ENCODE measurements at regions not wholly inside any gene's neighbourhood (a gene's known extent, or its start where the extent isn't known, plus 50 kb on each side); places are given as distances from the start of the nearest gene placed in this dataset.

DNA sequence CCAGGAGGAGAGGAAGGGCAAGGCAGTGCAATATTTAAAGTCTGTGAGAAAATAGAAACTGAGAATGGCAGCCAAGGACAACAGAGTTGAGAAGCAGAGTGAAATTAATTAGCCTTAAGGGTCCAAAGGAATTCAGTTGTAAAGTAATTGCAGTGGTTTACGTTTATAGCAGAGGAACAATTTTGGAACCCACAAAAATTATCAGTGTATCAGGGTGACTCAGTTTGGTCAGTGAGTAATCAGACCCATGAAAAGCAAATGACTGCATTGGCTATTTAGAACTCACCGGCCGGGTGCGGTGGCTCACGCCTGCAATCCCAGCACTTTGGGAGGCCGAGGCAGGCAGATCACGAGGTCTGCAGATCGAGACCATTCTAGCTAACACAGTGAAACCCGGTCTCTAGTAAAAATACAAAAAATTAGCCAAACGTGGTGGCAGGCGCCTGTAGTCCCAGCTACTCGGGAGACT, 245.8 kb upstream of the SLC39A10 start:
- DNase-seq (ENCODE audit: insufficient read length, low spot score) (no peak), FAIRE-seq (no peak)

DNA sequence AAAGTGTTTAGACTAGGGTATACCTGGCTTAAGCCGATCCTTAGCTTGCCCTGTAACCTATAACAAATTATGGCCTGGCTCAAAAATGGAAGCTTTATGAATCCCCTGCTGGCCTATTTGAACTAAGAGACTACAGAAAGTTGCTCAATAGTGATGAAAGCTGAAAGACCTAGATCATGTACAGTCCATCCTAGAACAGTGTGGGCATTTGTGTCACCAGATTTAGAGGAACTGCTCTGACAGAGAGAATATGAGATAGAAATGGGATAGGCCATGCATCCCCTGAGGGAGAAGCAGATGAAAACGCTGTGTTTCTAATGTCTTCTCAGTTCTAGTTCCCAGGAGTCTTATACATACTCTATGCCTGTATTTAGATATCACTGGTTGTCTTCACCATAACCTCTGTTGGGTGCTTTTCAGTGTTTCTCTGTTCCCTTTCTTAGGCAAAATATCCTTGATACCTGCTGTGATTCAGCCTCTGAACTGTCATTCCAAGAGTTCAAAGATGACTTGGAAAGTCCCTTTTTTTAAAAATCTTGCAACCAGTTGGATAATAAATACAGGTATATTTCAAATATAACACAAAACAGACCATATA, 246.9 kb upstream of the SLC39A10 start:
- FAIRE-seq (peak; percentile 53), DNase-seq (ENCODE audit: insufficient read length, low spot score) (no peak)
- TF ChIP-seq, protein P1, sequence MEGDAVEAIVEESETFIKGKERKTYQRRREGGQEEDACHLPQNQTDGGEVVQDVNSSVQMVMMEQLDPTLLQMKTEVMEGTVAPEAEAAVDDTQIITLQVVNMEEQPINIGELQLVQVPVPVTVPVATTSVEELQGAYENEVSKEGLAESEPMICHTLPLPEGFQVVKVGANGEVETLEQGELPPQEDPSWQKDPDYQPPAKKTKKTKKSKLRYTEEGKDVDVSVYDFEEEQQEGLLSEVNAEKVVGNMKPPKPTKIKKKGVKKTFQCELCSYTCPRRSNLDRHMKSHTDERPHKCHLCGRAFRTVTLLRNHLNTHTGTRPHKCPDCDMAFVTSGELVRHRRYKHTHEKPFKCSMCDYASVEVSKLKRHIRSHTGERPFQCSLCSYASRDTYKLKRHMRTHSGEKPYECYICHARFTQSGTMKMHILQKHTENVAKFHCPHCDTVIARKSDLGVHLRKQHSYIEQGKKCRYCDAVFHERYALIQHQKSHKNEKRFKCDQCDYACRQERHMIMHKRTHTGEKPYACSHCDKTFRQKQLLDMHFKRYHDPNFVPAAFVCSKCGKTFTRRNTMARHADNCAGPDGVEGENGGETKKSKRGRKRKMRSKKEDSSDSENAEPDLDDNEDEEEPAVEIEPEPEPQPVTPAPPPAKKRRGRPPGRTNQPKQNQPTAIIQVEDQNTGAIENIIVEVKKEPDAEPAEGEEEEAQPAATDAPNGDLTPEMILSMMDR (IDR thresholded peaks at IDR 0.05; ENCODE audit: insufficient read depth, missing control alignments), result no peak

More for the DNA sequence above, 245.8 kb upstream of the SLC39A10 start:
- TF ChIP-seq, protein P1 (IDR thresholded peaks at IDR 0.05; ENCODE audit: insufficient read depth, missing control alignments), result no peak

DNA sequence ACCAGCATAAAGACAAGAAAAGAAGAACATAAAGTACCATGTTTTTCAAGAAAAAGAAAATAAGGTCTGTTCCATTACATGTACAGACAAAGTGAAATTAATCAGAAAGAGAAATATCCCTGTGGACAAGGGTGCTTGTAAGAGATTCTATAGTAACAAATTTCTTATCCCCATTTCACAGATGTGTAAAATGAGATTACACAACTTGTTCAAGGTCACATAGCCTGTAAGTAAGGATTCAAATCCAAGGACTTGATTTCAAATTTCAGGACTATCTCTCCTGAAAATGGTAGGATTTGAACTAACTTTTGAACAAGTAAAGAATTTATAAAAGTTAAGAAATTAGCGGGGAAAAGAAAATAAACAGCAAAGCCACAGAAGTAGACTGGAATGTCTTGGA, 248.2 kb upstream of the SLC39A10 start:
- TF ChIP-seq, protein P1 (IDR thresholded peaks at IDR 0.05; ENCODE audit: insufficient read depth, missing control alignments), result no peak
- FAIRE-seq (peak; percentile 41), DNase-seq (ENCODE audit: insufficient read length, low spot score) (no peak)

DNA sequence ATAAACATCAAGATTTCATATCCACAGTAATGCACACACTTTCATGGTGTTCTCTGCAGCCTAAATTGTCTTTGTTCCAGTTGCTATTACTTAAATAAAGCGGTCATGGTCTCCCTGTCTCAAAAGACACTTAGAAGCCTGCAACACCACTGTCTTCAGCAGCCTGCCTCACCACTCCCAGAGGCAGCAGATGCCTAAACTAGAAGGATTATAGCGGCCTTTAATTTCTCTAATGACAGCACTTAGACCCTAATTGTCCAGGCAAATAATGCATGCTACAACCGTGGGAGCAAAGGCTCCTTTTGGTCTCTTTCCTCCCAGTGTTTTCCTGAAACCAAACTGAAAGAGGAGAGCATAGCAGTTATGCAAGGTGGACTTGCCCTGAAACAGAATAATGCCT, 248.8 kb upstream of the SLC39A10 start:
- FAIRE-seq (peak; percentile 63), DNase-seq (ENCODE audit: insufficient read length, low spot score) (no peak)
- TF ChIP-seq, protein P1 (IDR thresholded peaks at IDR 0.05; ENCODE audit: insufficient read depth, missing control alignments), result no peak

DNA sequence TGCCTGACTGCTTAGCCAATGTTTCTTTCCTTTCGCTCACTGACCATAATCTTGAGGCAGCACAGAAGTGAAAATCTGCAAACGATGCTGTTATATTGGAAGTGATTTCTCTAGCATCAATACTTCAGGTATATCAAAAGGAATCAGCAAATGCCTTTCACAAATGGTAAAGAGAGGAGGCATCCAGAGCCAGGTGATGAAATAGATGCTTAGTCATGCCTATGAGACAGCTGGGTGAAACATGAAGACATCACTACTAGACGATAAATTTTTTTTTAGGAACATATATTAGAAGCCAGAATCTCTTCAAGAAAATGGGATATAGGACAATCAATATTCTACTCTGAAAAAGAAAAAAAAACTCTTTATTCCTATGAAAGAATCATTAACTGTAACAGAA, 249.2 kb upstream of the SLC39A10 start:
- TF ChIP-seq, protein P1 (IDR thresholded peaks at IDR 0.05; ENCODE audit: insufficient read depth, missing control alignments), result no peak
- no peak for DNase-seq (ENCODE audit: insufficient read length, low spot score)
- no peak for FAIRE-seq

DNA sequence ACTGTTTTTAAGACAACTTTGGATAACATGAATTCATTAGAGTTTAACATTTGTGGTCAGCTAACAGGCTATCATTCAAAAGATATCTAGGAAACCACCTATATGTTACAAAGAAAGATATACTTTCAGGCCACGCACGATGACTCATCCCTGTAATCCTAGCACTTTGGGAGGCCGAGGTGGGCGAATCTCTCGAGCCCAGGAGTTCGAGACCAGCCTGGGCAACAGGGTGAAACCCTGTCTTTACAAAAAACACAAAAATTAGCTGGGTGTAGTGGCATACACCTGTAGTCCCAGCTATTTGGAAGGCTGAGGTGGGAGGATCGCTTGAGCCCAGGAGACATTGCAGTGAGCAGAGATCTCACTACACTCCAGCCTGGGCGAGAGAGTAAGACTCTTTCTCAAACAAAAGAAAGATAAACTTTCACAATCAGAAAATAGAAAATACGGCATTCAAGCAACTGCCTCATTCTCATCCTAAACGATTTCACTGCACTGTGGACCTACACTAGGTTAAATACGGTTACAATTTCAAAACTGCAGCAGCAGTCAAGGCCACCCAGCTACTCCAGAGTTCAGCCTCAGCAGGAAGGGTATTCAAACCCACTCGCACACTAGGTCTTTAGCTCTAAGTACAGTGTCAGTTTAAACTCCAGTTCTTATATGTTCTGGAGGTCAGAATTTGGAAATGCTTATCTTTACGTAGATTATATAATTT, 250.0 kb upstream of the SLC39A10 start:
- no peak for FAIRE-seq
- TF ChIP-seq, protein P1 (IDR thresholded peaks at IDR 0.05; ENCODE audit: insufficient read depth, missing control alignments), result no peak
- DNase-seq (ENCODE audit: insufficient read length, low spot score), result no peak

DNA sequence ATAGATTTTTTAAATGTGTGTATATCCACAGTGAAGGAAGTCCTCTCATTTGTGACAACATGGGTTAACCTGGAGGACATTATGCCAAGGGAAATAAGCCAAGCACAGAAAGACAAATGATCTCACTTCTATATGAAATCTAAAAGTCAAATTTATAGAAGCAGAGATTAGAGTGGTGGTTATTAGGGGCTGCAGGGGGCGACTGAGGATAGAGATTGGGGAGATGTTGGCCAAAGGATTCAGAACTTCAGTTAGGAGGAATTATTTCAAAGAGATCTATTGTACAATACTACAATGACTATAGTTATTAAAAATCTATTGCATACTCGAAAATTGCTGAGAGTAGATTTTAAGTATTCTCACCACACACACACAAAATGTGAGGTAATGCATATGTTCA, 252.4 kb upstream of the SLC39A10 start:
- TF ChIP-seq, protein P1 (IDR thresholded peaks at IDR 0.05; ENCODE audit: insufficient read depth, missing control alignments), result no peak
- DNase-seq (ENCODE audit: insufficient read length, low spot score) (no peak), FAIRE-seq (no peak)

Data from D721Med (cell line).